K562 (cell line): ENCODE measurements at regions not wholly inside any gene's neighbourhood (a gene's known extent, or its start where the extent isn't known, plus 50 kb on each side); places are given as distances from the start of the nearest gene placed in this dataset.

Source experiments
- DLX4 ChIP-seq: fragments of 250-450 bp; sonication (Bioruptor Pico); IDR thresholded peaks from 2 replicates; pipeline ENCODE4 v1.6.1; 2021; ENCODE audit warnings: mild to moderate bottlenecking
- GABPB2 ChIP-seq: fragments of 250-450 bp; sonication (Bioruptor Pico); conservative IDR thresholded peaks from 2 replicates; pipeline ENCODE4 v1.5.1; 2021; ENCODE audit warnings: mild to moderate bottlenecking
- HINFP ChIP-seq: fragments of 450-650 bp; conservative IDR thresholded peaks from 2 replicates; pipeline ENCODE4 v1.6.1; 2016; ENCODE audit warnings: missing genetic modification characterization, low read depth, mild to moderate bottlenecking, control low read depth, missing compliant biosample characterization
- HNRNPUL1 ChIP-seq: fragments of 200-400 bp; formaldehyde crosslinking; IDR thresholded peaks from 2 replicates; pipeline ENCODE4 v1.6.1; 2017; ENCODE audit warnings: low read length
- ID3 ChIP-seq, 2 experiments: fragments of 250-450 bp in 1 of 2; fragments of 450-650 bp in 1 of 2; sonication (Bioruptor Pico) in 1 of 2; IDR thresholded peaks; 2 replicates each; pipeline versions ENCODE4 v1.6.1 to v1.8.0; 2016 to 2021; ENCODE audit warnings: mild to moderate bottlenecking in 2 of 2, moderate library complexity in 2 of 2, missing compliant biosample characterization in 1 of 2, missing genetic modification characterization in 1 of 2
- KDM4B ChIP-seq, 2 experiments: fragments of 450-650 bp in 1 of 2; sonication (generic) in 1 of 2; IDR thresholded peaks; 2 replicates each; pipeline ENCODE4 v1.6.1; 2016 to 2017; ENCODE audit warnings: borderline replicate concordance in 2 of 2, antibody characterized with exemption in 1 of 2, low read depth in 1 of 2, mild to moderate bottlenecking in 1 of 2
- NEUROD1 ChIP-seq: fragments of 150-350 bp; IDR thresholded peaks from 2 replicates; pipeline ENCODE4 v1.6.1; 2014; ENCODE audit warnings: borderline replicate concordance, low read length, low read depth; ENCODE audit not compliant: partially characterized antibody
- NFIC ChIP-seq: fragments of 450-650 bp; IDR thresholded peaks from 2 replicates; pipeline ENCODE4 v1.6.1; 2017; ENCODE audit warnings: mild to moderate bottlenecking, inconsistent platforms
- NFRKB ChIP-seq: fragments of 450-650 bp; IDR thresholded peaks from 2 replicates; pipeline ENCODE4 v1.6.1; 2016; ENCODE audit warnings: low read depth
- NR0B1 ChIP-seq: fragments of 450-650 bp; IDR thresholded peaks from one replicate; pipeline ENCODE4 v1.6.1; 2018; ENCODE audit warnings: mild to moderate bottlenecking, moderate library complexity; ENCODE audit not compliant: partially characterized antibody
- PHB2 ChIP-seq: fragments of 450-650 bp; IDR thresholded peaks from 2 replicates; pipeline ENCODE4 v1.6.1; 2017; ENCODE audit warnings: low read depth
- TCF7L2 ChIP-seq: fragments of 150-350 bp; IDR thresholded peaks from 2 replicates; pipeline ENCODE4 v1.6.1; 2016; ENCODE audit warnings: low read depth, mild to moderate bottlenecking, low read length, moderate library complexity
- ZNF140 ChIP-seq: fragments of 250-450 bp; sonication (Bioruptor Pico); IDR thresholded peaks from 2 replicates; pipeline ENCODE4 v1.8.0; 2021; ENCODE audit warnings: moderate library complexity, mild to moderate bottlenecking, inconsistent platforms
- ZNF280B ChIP-seq: fragments of 250-450 bp; sonication (Bioruptor Pico); IDR thresholded peaks from 2 replicates; pipeline ENCODE4 v1.5.1; 2021; ENCODE audit warnings: mild to moderate bottlenecking
- ZNF444 ChIP-seq: fragments of 250-450 bp; sonication (Bioruptor Pico); IDR thresholded peaks from 2 replicates; pipeline ENCODE4 v1.4.0; 2020; ENCODE audit warnings: mild to moderate bottlenecking, moderate library complexity
- ZNF449 ChIP-seq: fragments of 250-450 bp; sonication (Bioruptor Pico); IDR thresholded peaks from 2 replicates; pipeline ENCODE4 v1.8.0; 2022; ENCODE audit warnings: moderate library complexity, mild to moderate bottlenecking, inconsistent platforms
- ZNF639 ChIP-seq, 2 experiments: fragments of 200-800 bp in 1 of 2; sonication (Bioruptor generic) in 1 of 2; sonication (generic) in 1 of 2; formaldehyde crosslinking in 1 of 2; IDR thresholded peaks in 1 of 2; conservative IDR thresholded peaks in 1 of 2; 2 replicates each; pipeline versions ENCODE4 v1.5.0 to v1.6.1; 2016 to 2020; ENCODE audit warnings: missing compliant biosample characterization in 1 of 2, missing genetic modification characterization in 1 of 2, missing genetic modification reagents in 1 of 2

GRCh38 chr11:95505927-95506426, 275.0 kb upstream of the SESN3 start (continued):
- TF ChIP-seq ZNF449 (peak; percentile 59), DLX4 (no peak), ZNF444 (CRISPR knock-in tag) (0 out of 2 replicates have a peak, but pooled peaks have one; percentile 50), ZNF639 (CRISPR knock-in tag; conservative IDR thresholded peaks at IDR 0.05 in 1 of 2, IDR thresholded peaks at IDR 0.05 in 1 of 2) (peak in 1 of 2 experiments; percentile 92; a peak in 2 of 4 replicates), NR0B1 (no peak), HINFP (peak; percentile 63; the same call in 1 of the 2 replicates), NFRKB (no peak), TCF7L2 (no peak), ZNF280B (CRISPR knock-in tag) (no peak), ZNF140 (CRISPR knock-in tag) (no peak; the same call in 1 of the 2 replicates), HNRNPUL1 (no peak), KDM4B (IDR thresholded peaks at IDR 0.05; ENCODE audit: borderline replicate concordance in 2 of 2, low read depth in 1 of 2) (no peak), NFIC (no peak), GABPB2 (CRISPR knock-in tag) (no peak), PHB2 (no peak), NEUROD1 (no peak), ID3 (CRISPR knock-in tag; IDR thresholded peaks at IDR 0.05) (peak; percentile 49; the same call in 1 of the 2 replicates), ID3 (tag; IDR thresholded peaks at IDR 0.05) (no peak)
